Ishikawa (cell line): ENCODE measurements at regions not wholly inside any gene's neighbourhood (a gene's known extent, or its start where the extent isn't known, plus 50 kb on each side); places are given as distances from the start of the nearest gene placed in this dataset.

Experiments used
- CEBPB ChIP-seq: IDR thresholded peaks from 2 replicates; pipeline ENCODE4 v1.6.1; 2012
- CREB1 ChIP-seq: IDR thresholded peaks from 2 replicates; pipeline ENCODE4 v1.6.1; 2012; ENCODE audit warnings: low read depth
- EGR1 ChIP-seq: IDR thresholded peaks from 2 replicates; pipeline ENCODE4 v1.6.1; 2012
- EP300 ChIP-seq: IDR thresholded peaks from 2 replicates; pipeline ENCODE4 v1.6.1; 2012; ENCODE audit warnings: borderline replicate concordance
- FOXM1 ChIP-seq: IDR thresholded peaks from 2 replicates; pipeline ENCODE4 v1.6.1; 2012; ENCODE audit warnings: low read depth, borderline replicate concordance
- NFIC ChIP-seq: IDR thresholded peaks from 2 replicates; pipeline ENCODE4 v1.6.1; 2012
- RAD21 ChIP-seq: IDR thresholded peaks from 2 replicates; pipeline ENCODE4 v1.6.1; 2012; ENCODE audit warnings: low read depth
- REST ChIP-seq: IDR thresholded peaks from 2 replicates; pipeline ENCODE4 v1.6.1; 2012; ENCODE audit warnings: low read depth, mild to moderate bottlenecking
- TAF1 ChIP-seq: IDR thresholded peaks from 2 replicates; pipeline ENCODE4 v1.6.1; 2012; ENCODE audit warnings: low read depth, mild to moderate bottlenecking
- TCF12 ChIP-seq: IDR thresholded peaks from 2 replicates; pipeline ENCODE4 v1.6.1; 2012; ENCODE audit warnings: low read depth
- TEAD4 ChIP-seq: IDR thresholded peaks from 2 replicates; pipeline ENCODE4 v1.6.1; 2012
- YY1 ChIP-seq: IDR thresholded peaks from 2 replicates; pipeline ENCODE4 v1.6.1; 2012; ENCODE audit warnings: low read depth
- ZBTB7A ChIP-seq: IDR thresholded peaks from 2 replicates; pipeline ENCODE4 v1.6.1; 2012; ENCODE audit warnings: low read depth
- TF ChIP-seq, protein P1 (sequence below): IDR thresholded peaks from 2 replicates; pipeline ENCODE4 v1.6.1; 2012
- TF ChIP-seq, protein P2 (sequence below): IDR thresholded peaks from 2 replicates; pipeline ENCODE4 v1.6.1; 2012

DNA sequence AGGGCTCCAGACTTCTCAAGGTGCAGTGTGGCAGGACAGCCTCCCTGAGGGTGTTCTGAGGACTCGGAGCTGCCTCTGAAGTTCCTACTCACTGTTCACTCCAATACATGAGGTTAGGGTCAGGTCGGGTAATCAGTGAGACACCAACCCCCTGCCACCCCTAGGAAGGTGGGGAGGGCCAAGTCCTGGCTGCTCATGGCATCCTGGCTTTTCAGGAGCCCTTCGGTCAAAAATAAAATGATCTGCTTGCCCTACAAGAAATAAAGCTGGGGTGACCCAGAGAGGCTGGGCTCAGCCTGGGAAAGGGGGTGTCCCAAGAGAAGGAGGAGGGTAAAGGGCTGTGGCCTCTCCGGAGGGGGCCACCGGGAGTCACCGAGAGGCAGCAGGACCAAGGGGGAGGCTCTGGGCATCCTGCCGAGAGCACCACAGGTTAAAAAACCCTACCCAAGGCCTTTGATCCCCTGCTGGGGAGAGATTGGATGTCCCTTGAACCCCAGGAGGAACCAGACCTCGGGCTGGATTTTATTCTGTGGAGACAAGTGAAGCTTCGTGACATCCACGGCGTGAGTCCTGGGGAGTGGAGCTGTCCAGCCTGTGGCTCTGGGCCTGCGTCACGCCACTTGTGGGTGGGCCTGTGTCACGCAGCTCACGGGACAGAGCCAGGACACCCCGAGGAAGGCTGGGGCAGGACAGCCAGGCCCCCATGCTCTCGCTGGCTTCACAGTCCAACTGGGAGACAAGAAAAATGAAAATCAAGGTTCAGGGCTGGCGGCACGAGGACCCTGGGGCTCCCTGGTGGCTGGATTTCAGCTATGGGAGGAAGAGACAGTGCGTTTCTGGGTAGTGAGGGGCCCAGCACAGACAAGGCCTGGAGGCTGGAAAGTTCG, 102.2 kb upstream of the FGF3 start:
- TF ChIP-seq YY1 (no peak), CEBPB (no peak), EGR1 (no peak), REST (no peak), FOXM1 (no peak), RAD21 (no peak), ZBTB7A (no peak), EP300 (no peak), TCF12 (no peak), CREB1 (no peak), NFIC (no peak), TAF1 (no peak)
- TF ChIP-seq, protein P1, sequence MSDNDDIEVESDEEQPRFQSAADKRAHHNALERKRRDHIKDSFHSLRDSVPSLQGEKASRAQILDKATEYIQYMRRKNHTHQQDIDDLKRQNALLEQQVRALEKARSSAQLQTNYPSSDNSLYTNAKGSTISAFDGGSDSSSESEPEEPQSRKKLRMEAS = no peak
- TF ChIP-seq, protein P2, sequence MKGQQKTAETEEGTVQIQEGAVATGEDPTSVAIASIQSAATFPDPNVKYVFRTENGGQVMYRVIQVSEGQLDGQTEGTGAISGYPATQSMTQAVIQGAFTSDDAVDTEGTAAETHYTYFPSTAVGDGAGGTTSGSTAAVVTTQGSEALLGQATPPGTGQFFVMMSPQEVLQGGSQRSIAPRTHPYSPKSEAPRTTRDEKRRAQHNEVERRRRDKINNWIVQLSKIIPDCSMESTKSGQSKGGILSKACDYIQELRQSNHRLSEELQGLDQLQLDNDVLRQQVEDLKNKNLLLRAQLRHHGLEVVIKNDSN = no peak

GRCh38 chr11:69922015-69922595, 102.9 kb upstream of the FGF3 start:
- no peak for TF ChIP-seq FOXM1
- TF ChIP-seq, protein P1 = no peak
- no peak for TF ChIP-seq NFIC
- TF ChIP-seq ZBTB7A = no peak
- TF ChIP-seq CREB1 = no peak
- no peak for TF ChIP-seq EP300
- TF ChIP-seq TEAD4 = no peak
- TF ChIP-seq EGR1 = no peak
- TF ChIP-seq, protein P2 = no peak
- TF ChIP-seq REST = no peak
- no peak for TF ChIP-seq RAD21
- no peak for TF ChIP-seq YY1
- TF ChIP-seq CEBPB = no peak

GRCh38 chr11:69922596-69923111, 103.4 kb upstream of the FGF3 start:
- no peak for TF ChIP-seq CREB1
- no peak for TF ChIP-seq RAD21
- TF ChIP-seq, protein P1 = no peak

DNA sequence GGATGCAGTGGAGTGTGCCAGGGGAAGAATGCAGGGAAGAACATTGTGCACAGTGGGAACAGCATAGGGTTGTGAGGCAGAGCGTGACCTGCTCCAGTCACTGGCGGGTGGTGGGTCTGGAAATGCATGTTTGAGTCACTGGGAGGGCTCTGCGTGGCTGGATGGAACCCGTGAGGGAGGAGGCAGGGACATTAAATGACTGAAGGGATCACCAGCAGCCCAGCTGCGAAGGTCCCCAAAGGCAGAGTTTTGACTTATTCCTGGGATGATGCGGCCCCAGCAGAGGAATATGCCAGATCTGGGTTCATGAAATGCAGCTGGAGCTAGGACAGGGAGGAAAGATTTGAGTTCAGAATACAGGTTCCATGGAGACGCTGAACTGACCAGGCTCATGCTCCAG, 104.0 kb upstream of the FGF3 start:
- no peak for TF ChIP-seq CREB1
- no peak for TF ChIP-seq TAF1
- no peak for TF ChIP-seq NFIC
- no peak for TF ChIP-seq YY1
- TF ChIP-seq ZBTB7A = no peak
- TF ChIP-seq, protein P2 = no peak
- no peak for TF ChIP-seq EP300
- no peak for TF ChIP-seq TCF12
- TF ChIP-seq, protein P1 = no peak
- TF ChIP-seq CEBPB = no peak
- no peak for TF ChIP-seq FOXM1
- TF ChIP-seq TEAD4 = no peak

- TF ChIP-seq TAF1 = no peak
- TF ChIP-seq, protein P2 = no peak
- TF ChIP-seq, protein P1 = no peak
Measured at GRCh38 chr11:69923641-69924307, 104.6 kb upstream of the FGF3 start.
